Spinal cord (tissue), 9 donors: ENCODE measurements at regions not wholly inside any gene's neighbourhood (a gene's known extent, or its start where the extent isn't known, plus 50 kb on each side); places are given as distances from the start of the nearest gene placed in this dataset.

Experiments
- DNase-seq, 6 donors: peaks; one replicate each; pipeline versions ENCODE4 v3.0.0 to v3.0.0-alpha.2; 2013 to 2015; ENCODE audit warnings: low spot score in 6 of 6, low read depth in 4 of 6
- H3K27ac ChIP-seq: one replicate; pipeline ENCODE4 v1.5.1; 2013; ENCODE audit warnings: low read depth, low read length, control low read depth
- H3K27me3 ChIP-seq: one replicate; pipeline ENCODE4 v1.6.1; 2013; ENCODE audit warnings: low read length; ENCODE audit not compliant: control insufficient read depth, insufficient read depth
- H3K36me3 ChIP-seq: one replicate; pipeline ENCODE4 v1.6.1; 2013; ENCODE audit warnings: low read length; ENCODE audit not compliant: control insufficient read depth, insufficient read depth
- H3K4me1 ChIP-seq: one replicate; pipeline ENCODE4 v1.6.1; 2013; ENCODE audit warnings: low read length; ENCODE audit not compliant: control insufficient read depth, insufficient read depth
- H3K4me3 ChIP-seq: one replicate; pipeline ENCODE4 v1.5.1; 2013; ENCODE audit warnings: low read depth, low read length, control low read depth
- H3K9me3 ChIP-seq: one replicate; pipeline ENCODE4 v1.6.1; 2013; ENCODE audit warnings: low read length; ENCODE audit not compliant: control insufficient read depth, insufficient read depth
- WGBS: methylation state at CpG from one replicate; pipeline ENCODE4 v1.1.5; 2013; ENCODE audit warnings: missing lambda C conversion rate; ENCODE audit not compliant: insufficient coverage; 5-methylcytosine and 5-hydroxymethylcytosine counted together
- donor health status: healthy.

- DNase-seq, result no peak
These were observed 597.3 kb upstream of the TYRP1 start for GRCh38 chr9:12095931-12096330.

GRCh38 chr9:12133416-12133815 lies 559.8 kb upstream of the TYRP1 start:
- Histone ChIP-seq H3K4me1 (no peaks in the 10 kb centered on the region), H3K27ac (no peak overlapping the region), H3K36me3 (no peaks in the 10 kb centered on the region), H3K27me3 (no peaks in the 10 kb centered on the region), H3K4me3 (no peak overlapping the region), H3K9me3 (no peaks in the 10 kb centered on the region)
- WGBS, result no CpG with 5 or more reads among the region's 2 CpGs
- no peak for DNase-seq

More at GRCh38 chr9:12095931-12096330, 597.3 kb upstream of the TYRP1 start:
- H3K36me3 ChIP-seq, result no peaks in the 10 kb centered on the region
- H3K4me3 ChIP-seq, result no peak overlapping the region
- H3K4me1 ChIP-seq, result no peaks in the 10 kb centered on the region
- no peak overlapping the region for H3K27ac ChIP-seq
- WGBS, result 73% methylated on average over 2 of the region's 4 CpGs
- no peaks in the 10 kb centered on the region for H3K9me3 ChIP-seq
- H3K27me3 ChIP-seq, result no peaks in the 10 kb centered on the region

- peaks cover 2% of the 10 kb centered on the region for H3K9me3 ChIP-seq
- no CpG with 5 or more reads among the region's 2 CpGs for WGBS
- no peak overlapping the region for H3K4me3 ChIP-seq
- H3K36me3 ChIP-seq, result no peaks in the 10 kb centered on the region
- no peak for DNase-seq
- no peaks in the 10 kb centered on the region for H3K4me1 ChIP-seq
- no peak overlapping the region for H3K27ac ChIP-seq
- no peaks in the 10 kb centered on the region for H3K27me3 ChIP-seq
These were observed 551.8 kb upstream of the TYRP1 start for GRCh38 chr9:12141422-12141821.

- peak in 1 of 6 donors; percentile 46 for DNase-seq
- Histone ChIP-seq H3K27ac (no peak overlapping the region), H3K27me3 (no peaks in the 10 kb centered on the region), H3K9me3 (no peaks in the 10 kb centered on the region), H3K36me3 (no peaks in the 10 kb centered on the region), H3K4me1 (no peaks in the 10 kb centered on the region), H3K4me3 (no peak overlapping the region)
- 57% methylated on average over 1 of the region's 4 CpGs for WGBS
These were observed 537.6 kb upstream of the TYRP1 start for GRCh38 chr9:12155401-12156134.

- H3K4me1 ChIP-seq, result no peaks in the 10 kb centered on the region
- H3K36me3 ChIP-seq, result no peaks in the 10 kb centered on the region
- peak in 2 of 6 donors; percentile 31 for DNase-seq
- no peak overlapping the region for H3K27ac ChIP-seq
- no peak overlapping the region for H3K4me3 ChIP-seq
- 41% methylated on average over 7 of the region's 10 CpGs for WGBS
- no peaks in the 10 kb centered on the region for H3K9me3 ChIP-seq
- no peaks in the 10 kb centered on the region for H3K27me3 ChIP-seq
These were observed 530.9 kb upstream of the TYRP1 start for GRCh38 chr9:12162181-12162815.

- H3K36me3 ChIP-seq, result no peaks in the 10 kb centered on the region
- H3K4me1 ChIP-seq, result no peaks in the 10 kb centered on the region
- WGBS, result no CpG with 5 or more reads among the region's 3 CpGs
- peak in 1 of 6 donors; percentile 10 for DNase-seq
- H3K9me3 ChIP-seq, result no peaks in the 10 kb centered on the region
- H3K27ac ChIP-seq, result no peak overlapping the region
- no peak overlapping the region for H3K4me3 ChIP-seq
- no peaks in the 10 kb centered on the region for H3K27me3 ChIP-seq
These were observed 529.3 kb upstream of the TYRP1 start for GRCh38 chr9:12163723-12164458.

- no peaks in the 10 kb centered on the region for H3K4me1 ChIP-seq
- H3K27me3 ChIP-seq, result no peaks in the 10 kb centered on the region
- no peak for DNase-seq
- no peaks in the 10 kb centered on the region for H3K9me3 ChIP-seq
- no peak overlapping the region for H3K4me3 ChIP-seq
- WGBS, result no CpG with 5 or more reads among the region's 2 CpGs
- H3K27ac ChIP-seq, result no peak overlapping the region
- no peaks in the 10 kb centered on the region for H3K36me3 ChIP-seq
These were observed 526.7 kb upstream of the TYRP1 start for GRCh38 chr9:12166518-12166917.

- Histone ChIP-seq H3K4me1 (no peaks in the 10 kb centered on the region), H3K36me3 (no peaks in the 10 kb centered on the region)
These were observed 522.7 kb upstream of the TYRP1 start for GRCh38 chr9:12170456-12170855.

GRCh38 chr9:12178634-12179033 lies 514.6 kb upstream of the TYRP1 start:
- WGBS, result no CpG with 5 or more reads among the region's 1 CpG

More at GRCh38 chr9:12170456-12170855, 522.7 kb upstream of the TYRP1 start:
- no CpG with 5 or more reads among the region's 1 CpG for WGBS
- Histone ChIP-seq H3K27me3 (no peaks in the 10 kb centered on the region), H3K4me3 (no peak overlapping the region), H3K27ac (no peak overlapping the region), H3K9me3 (no peaks in the 10 kb centered on the region)
- DNase-seq, result no peak

More at GRCh38 chr9:12178634-12179033, 514.6 kb upstream of the TYRP1 start:
- Histone ChIP-seq H3K4me3 (no peak overlapping the region), H3K4me1 (no peaks in the 10 kb centered on the region), H3K36me3 (no peaks in the 10 kb centered on the region), H3K27me3 (no peaks in the 10 kb centered on the region), H3K27ac (no peak overlapping the region), H3K9me3 (no peaks in the 10 kb centered on the region)
- no peak for DNase-seq
